OCI-LY7 (cell line): ENCODE measurements at regions not wholly inside any gene's neighbourhood (a gene's known extent, or its start where the extent isn't known, plus 50 kb on each side); places are given as distances from the start of the nearest gene placed in this dataset.

Experiments used
- BruUV-seq: library from RNA; stranded (reverse); fragments of 400-500 nt; replicated peaks from 2 replicates; lab custom pipeline; 2021; lab: Mats Ljungman, UMichigan
- CTCF ChIA-PET: fragments of 300-600 bp; sonication (Branson Sonifier 250); formaldehyde crosslinking; loops from one replicate; lab custom pipeline; 2022; ENCODE audit warnings: antibody characterized with exemption; ENCODE audit not compliant: unreplicated experiment; lab: Charles Lee
- POLR2A ChIA-PET: fragments of 300-600 bp; sonication (Branson Sonifier 250); formaldehyde crosslinking; loops from one replicate; lab custom pipeline; 2022; ENCODE audit warnings: antibody characterized with exemption; lab: Charles Lee
- DNase-seq: peaks from one replicate; pipeline ENCODE4 v3.0.0-alpha.2; 2015; ENCODE audit warnings: low spot score
- H2AFZ ChIP-seq: fragments of 200-600 bp; sonication (generic), shearing (Covaris generic); 2 replicates; pipeline ENCODE4 v1.6.1; 2014; ENCODE audit warnings: mild to moderate bottlenecking, antibody characterized with exemption, low read length, moderate library complexity
- H3K27ac ChIP-seq: fragments of 200-600 bp; sonication (generic); 2 replicates; pipeline ENCODE4 v1.5.1; 2014; ENCODE audit warnings: mixed run types, low read depth, mild to moderate bottlenecking, moderate library complexity, low read length, inconsistent platforms; ENCODE audit not compliant: poor library complexity, severe bottlenecking
- H3K36me3 ChIP-seq: fragments of 200-600 bp; sonication (generic); 2 replicates; pipeline ENCODE4 v1.6.1; 2014; ENCODE audit warnings: mild to moderate bottlenecking, antibody characterized with exemption, low read length, moderate library complexity, mixed read lengths; ENCODE audit not compliant: insufficient read depth
- H3K4me1 ChIP-seq: fragments of 200-600 bp; sonication (generic); 2 replicates; pipeline ENCODE4 v1.5.1; 2014; ENCODE audit warnings: mild to moderate bottlenecking, low read length; ENCODE audit not compliant: insufficient read depth, poor library complexity, severe bottlenecking
- H3K4me2 ChIP-seq: fragments of 200-600 bp; sonication (generic); 2 replicates; pipeline ENCODE4 v1.6.1; 2014; ENCODE audit warnings: mild to moderate bottlenecking, low read length
- H3K4me3 ChIP-seq: fragments of 200-600 bp; sonication (generic); 2 replicates; pipeline ENCODE4 v1.5.1; 2014; ENCODE audit warnings: mild to moderate bottlenecking, low read depth, low read length; ENCODE audit not compliant: poor library complexity, severe bottlenecking
- H3K79me2 ChIP-seq: fragments of 200-600 bp; sonication (generic); 2 replicates; pipeline ENCODE4 v1.6.1; 2016; ENCODE audit warnings: low read depth, mild to moderate bottlenecking, low read length, moderate library complexity, mixed read lengths; ENCODE audit not compliant: insufficient read depth
- H3K9me2 ChIP-seq: fragments of 200-600 bp; sonication (generic); 2 replicates; pipeline ENCODE4 v1.6.1; 2016; ENCODE audit warnings: mild to moderate bottlenecking, low read length, mixed read lengths; ENCODE audit not compliant: insufficient read depth
- H3K9me3 ChIP-seq: fragments of 200-600 bp; sonication (generic); 2 replicates; pipeline ENCODE4 v1.6.1; 2014; ENCODE audit warnings: mild to moderate bottlenecking, mixed run types, low read length, mixed read lengths
- H4K20me1 ChIP-seq: fragments of 200-600 bp; sonication (generic); 2 replicates; pipeline ENCODE4 v1.6.1; 2014; ENCODE audit warnings: mild to moderate bottlenecking, antibody characterized with exemption, low read length, moderate library complexity, mixed read lengths; ENCODE audit not compliant: insufficient read depth
- EZH2phosphoT487 ChIP-seq: fragments of 200-600 bp; sonication (generic); IDR thresholded peaks from 2 replicates; pipeline ENCODE4 v1.6.1; 2018; ENCODE audit warnings: low read depth, borderline replicate concordance, mild to moderate bottlenecking, mixed run types, antibody characterized with exemption, low read length, moderate library complexity, mixed read lengths
- intact Hi-C: fragments of 100-400 bp; cut with micrococcal nuclease; formaldehyde crosslinking; loops from one replicate; pipeline ENCODE4 v1.10.0; 2022; ENCODE audit not compliant: unreplicated experiment
- TF ChIP-seq, protein P1 (sequence below): fragments of 200-600 bp; sonication (generic); conservative IDR thresholded peaks from 2 replicates; pipeline ENCODE4 v1.5.1; 2014; ENCODE audit warnings: mild to moderate bottlenecking, antibody characterized with exemption, low read length, moderate library complexity, mixed read lengths

DNA sequence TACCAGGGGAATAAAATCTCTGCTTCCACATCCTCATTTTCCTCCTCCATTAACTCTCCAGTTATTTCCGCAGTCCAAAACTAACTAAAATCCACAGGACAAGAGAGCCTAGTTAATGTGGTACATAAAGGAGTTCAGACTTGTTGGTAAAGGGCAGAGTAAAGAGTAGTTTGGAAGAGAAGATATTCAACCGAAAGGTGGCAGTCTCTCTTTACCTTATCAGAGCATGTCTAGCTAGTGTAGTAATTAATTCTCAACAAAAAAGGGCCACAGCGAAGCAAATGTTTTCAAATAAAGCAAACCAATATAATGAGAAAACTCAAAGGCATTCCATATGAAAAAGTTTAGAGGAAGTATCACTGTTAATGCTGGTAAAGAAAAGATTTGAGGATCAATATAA lies 286.5 kb downstream of the GLUD2 start:
- Histone ChIP-seq H4K20me1 (no peaks in the 10 kb centered on the region), H3K9me2 (no peaks in the 10 kb centered on the region), H2AFZ (no peak overlapping the region), H3K36me3 (no peaks in the 10 kb centered on the region), H3K27ac (no peak overlapping the region), H3K4me3 (no peak overlapping the region), H3K4me2 (no peak overlapping the region), H3K79me2 (no peaks in the 10 kb centered on the region), H3K4me1 (no peaks in the 10 kb centered on the region), H3K9me3 (no peaks in the 10 kb centered on the region)
- TF ChIP-seq, protein P1, sequence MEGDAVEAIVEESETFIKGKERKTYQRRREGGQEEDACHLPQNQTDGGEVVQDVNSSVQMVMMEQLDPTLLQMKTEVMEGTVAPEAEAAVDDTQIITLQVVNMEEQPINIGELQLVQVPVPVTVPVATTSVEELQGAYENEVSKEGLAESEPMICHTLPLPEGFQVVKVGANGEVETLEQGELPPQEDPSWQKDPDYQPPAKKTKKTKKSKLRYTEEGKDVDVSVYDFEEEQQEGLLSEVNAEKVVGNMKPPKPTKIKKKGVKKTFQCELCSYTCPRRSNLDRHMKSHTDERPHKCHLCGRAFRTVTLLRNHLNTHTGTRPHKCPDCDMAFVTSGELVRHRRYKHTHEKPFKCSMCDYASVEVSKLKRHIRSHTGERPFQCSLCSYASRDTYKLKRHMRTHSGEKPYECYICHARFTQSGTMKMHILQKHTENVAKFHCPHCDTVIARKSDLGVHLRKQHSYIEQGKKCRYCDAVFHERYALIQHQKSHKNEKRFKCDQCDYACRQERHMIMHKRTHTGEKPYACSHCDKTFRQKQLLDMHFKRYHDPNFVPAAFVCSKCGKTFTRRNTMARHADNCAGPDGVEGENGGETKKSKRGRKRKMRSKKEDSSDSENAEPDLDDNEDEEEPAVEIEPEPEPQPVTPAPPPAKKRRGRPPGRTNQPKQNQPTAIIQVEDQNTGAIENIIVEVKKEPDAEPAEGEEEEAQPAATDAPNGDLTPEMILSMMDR: peak; percentile 75
- TF ChIP-seq EZH2phosphoT487: no peak
- CTCF ChIA-PET: no interaction called here
- no TSS peak for BruUV-seq
- POLR2A ChIA-PET: interaction anchor here (1.4 kb wide), 1 partner anchor 12 kb away, joined by 4 read pairs; no protein-coding TSS in a partner anchor
- DNase-seq: peak; percentile 28
- intact Hi-C loops: no loop called here

DNA sequence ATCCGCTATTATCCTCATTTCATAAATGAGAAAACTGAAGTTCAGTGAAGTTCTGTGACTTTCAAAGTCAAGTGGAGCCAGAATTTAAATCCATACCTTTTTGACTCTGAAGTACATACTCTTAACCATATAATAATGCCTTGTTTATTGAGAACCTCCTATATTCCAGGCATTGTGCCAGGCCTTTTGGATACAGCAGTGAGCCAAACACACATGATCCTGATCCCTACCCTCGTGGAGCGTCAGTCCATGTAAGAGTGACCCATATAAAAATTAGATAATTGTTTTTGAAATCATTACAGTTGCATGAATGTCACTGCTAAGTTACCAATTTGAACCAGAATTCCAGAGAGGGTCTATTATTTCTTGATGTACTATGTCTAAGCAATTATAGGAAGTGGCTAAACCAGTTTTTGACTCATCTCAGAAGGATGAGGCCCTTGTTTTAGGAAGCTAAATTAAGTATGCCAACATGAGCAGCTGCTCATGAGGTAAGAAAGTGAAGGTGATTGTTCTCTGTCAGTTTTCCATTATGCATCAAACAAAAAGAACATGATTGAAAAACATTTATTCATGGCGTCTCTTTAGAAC lies 289.5 kb downstream of the GLUD2 start:
- CTCF ChIA-PET: no interaction called here
- Histone ChIP-seq H3K4me2 (no peak overlapping the region), H3K9me3 (no peaks in the 10 kb centered on the region), H3K9me2 (no peaks in the 10 kb centered on the region), H3K79me2 (no peaks in the 10 kb centered on the region), H3K4me3 (no peak overlapping the region), H4K20me1 (no peaks in the 10 kb centered on the region), H3K36me3 (no peaks in the 10 kb centered on the region), H2AFZ (no peak overlapping the region), H3K27ac (no peak overlapping the region), H3K4me1 (no peaks in the 10 kb centered on the region)
- POLR2A ChIA-PET: no interaction called here
- BruUV-seq: no TSS peak
- no peak for DNase-seq
- intact Hi-C loops: no loop called here
- TF ChIP-seq, protein P1: no peak
- TF ChIP-seq EZH2phosphoT487: no peak

DNA sequence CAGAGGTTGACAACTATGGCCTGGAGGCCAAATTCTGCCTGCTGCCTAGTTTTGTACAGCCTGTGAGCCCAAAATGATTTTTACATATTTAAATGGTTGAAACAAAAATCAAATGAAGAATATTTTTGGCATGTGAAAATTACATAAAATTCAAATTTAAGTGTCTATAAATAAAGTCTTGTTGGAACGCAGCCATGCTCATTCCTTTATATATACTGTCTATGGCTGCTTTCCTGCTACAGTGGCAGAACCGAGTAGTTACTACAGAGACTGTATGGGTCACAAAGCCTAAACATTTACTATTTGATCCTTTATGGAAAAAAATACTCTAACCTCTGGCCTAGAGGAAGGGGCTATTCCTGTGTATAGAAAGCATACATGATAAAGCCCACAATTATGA lies 290.4 kb downstream of the GLUD2 start:
- no peaks in the 10 kb centered on the region for H3K4me1 ChIP-seq
- H4K20me1 ChIP-seq: no peaks in the 10 kb centered on the region
- no peaks in the 10 kb centered on the region for H3K79me2 ChIP-seq
- H3K4me2 ChIP-seq: no peak overlapping the region
- H3K4me3 ChIP-seq: no peak overlapping the region
- ChIA-PET CTCF (no interaction called here), POLR2A (interaction anchor here (0.6 kb wide), 1 partner anchor 45 kb away, joined by 3 read pairs; no protein-coding TSS in a partner anchor)
- no peaks in the 10 kb centered on the region for H3K9me3 ChIP-seq
- BruUV-seq: no TSS peak
- H2AFZ ChIP-seq: no peak overlapping the region
- no peak for DNase-seq
- intact Hi-C loops: no loop called here
- H3K27ac ChIP-seq: no peak overlapping the region
- no peaks in the 10 kb centered on the region for H3K36me3 ChIP-seq
- no peaks in the 10 kb centered on the region for H3K9me2 ChIP-seq
- TF ChIP-seq EZH2phosphoT487: no peak
- TF ChIP-seq, protein P1: no peak
